ENCODE measurements at regions not wholly inside any gene's neighbourhood (a gene's known extent, or its start where the extent isn't known, plus 50 kb on each side); places are given as distances from the start of the nearest gene placed in this dataset.

- Histone ChIP-seq H3K27ac (ENCODE audit: low read depth, low read length) (no peak overlapping the region), H3K9me3 (ENCODE audit: insufficient read depth, low read depth, low read length) (no peaks in the 10 kb centered on the region), H3K4me1 (ENCODE audit: insufficient read depth, low read length) (no peaks in the 10 kb centered on the region), H3K27me3 (ENCODE audit: insufficient read depth, low read length) (no peaks in the 10 kb centered on the region), H3K9ac (ENCODE audit: low read length) (no peak overlapping the region), H3K36me3 (ENCODE audit: insufficient read depth, low read length) (no peaks in the 10 kb centered on the region), H4K20me1 (ENCODE audit: insufficient read depth, low read length) (no peaks in the 10 kb centered on the region), H2AFZ (ENCODE audit: low read depth, low read length) (no peak overlapping the region), H3K4me2 (ENCODE audit: low read length) (no peak overlapping the region), H3K4me3 (ENCODE audit: insufficient read depth, low read depth, low read length) (no peak overlapping the region), H3K79me2 (ENCODE audit: insufficient read depth, low read length) (no peaks in the 10 kb centered on the region)
- H3K36me3 Mint-ChIP-seq (ENCODE audit: low read depth, unreplicated experiment): no peaks in the 10 kb centered on the region
- no peaks in the 10 kb centered on the region for H3K9me3 Mint-ChIP-seq (ENCODE audit: unreplicated experiment)
- no peaks in the 10 kb centered on the region for H3K27me3 Mint-ChIP-seq (ENCODE audit: low read depth, unreplicated experiment)
- H3K27ac Mint-ChIP-seq (ENCODE audit: unreplicated experiment): no peak overlapping the region
- TF ChIP-seq EZH2 (IDR thresholded peaks at IDR 0.05; ENCODE audit: insufficient read depth, low read length) (no peak), CTCF (IDR thresholded peaks at IDR 0.05; ENCODE audit: insufficient read depth, low read depth, low read length) (no peak)
- FAIRE-seq (no peak), DNase-seq (ENCODE audit: low read depth) (peak; percentile 4)
- H3K4me3 Mint-ChIP-seq (ENCODE audit: unreplicated experiment): no peak overlapping the region
- no peaks in the 10 kb centered on the region for H3K4me1 Mint-ChIP-seq (ENCODE audit: low read depth, unreplicated experiment)
Observed at GRCh38 chr12:71071536-71072097, 86.2 kb downstream of the TSPAN8 start.

GRCh38 chr12:71070416-71071128 lies 87.2 kb downstream of the TSPAN8 start:
- Histone ChIP-seq H3K27ac (ENCODE audit: low read depth, low read length) (no peak overlapping the region), H3K27me3 (ENCODE audit: insufficient read depth, low read length) (no peaks in the 10 kb centered on the region), H3K4me3 (ENCODE audit: insufficient read depth, low read depth, low read length) (no peak overlapping the region), H3K4me2 (ENCODE audit: low read length) (no peak overlapping the region), H4K20me1 (ENCODE audit: insufficient read depth, low read length) (no peaks in the 10 kb centered on the region), H3K4me1 (ENCODE audit: insufficient read depth, low read length) (no peaks in the 10 kb centered on the region), H3K9me3 (ENCODE audit: insufficient read depth, low read depth, low read length) (no peaks in the 10 kb centered on the region), H2AFZ (ENCODE audit: low read depth, low read length) (no peak overlapping the region), H3K79me2 (ENCODE audit: insufficient read depth, low read length) (no peaks in the 10 kb centered on the region), H3K36me3 (ENCODE audit: insufficient read depth, low read length) (no peaks in the 10 kb centered on the region), H3K9ac (ENCODE audit: low read length) (no peak overlapping the region)
- Mint-ChIP-seq H3K4me1 (ENCODE audit: low read depth, unreplicated experiment) (no peaks in the 10 kb centered on the region), H3K36me3 (ENCODE audit: low read depth, unreplicated experiment) (no peaks in the 10 kb centered on the region), H3K9me3 (ENCODE audit: unreplicated experiment) (no peaks in the 10 kb centered on the region), H3K27ac (ENCODE audit: unreplicated experiment) (no peak overlapping the region), H3K4me3 (ENCODE audit: unreplicated experiment) (no peak overlapping the region), H3K27me3 (ENCODE audit: low read depth, unreplicated experiment) (no peaks in the 10 kb centered on the region)
- DNase-seq (ENCODE audit: low read depth) (peak; percentile 14), FAIRE-seq (no peak)
- TF ChIP-seq EZH2 (IDR thresholded peaks at IDR 0.05; ENCODE audit: insufficient read depth, low read length): no peak
- no peak for TF ChIP-seq CTCF (IDR thresholded peaks at IDR 0.05; ENCODE audit: insufficient read depth, low read depth, low read length)

- no peaks in the 10 kb centered on the region for H3K27me3 Mint-ChIP-seq (ENCODE audit: low read depth, unreplicated experiment)
- no peaks in the 10 kb centered on the region for H3K36me3 ChIP-seq (ENCODE audit: insufficient read depth, low read length)
- DNase-seq (ENCODE audit: low read depth): no peak
- no peak overlapping the region for H2AFZ ChIP-seq (ENCODE audit: low read depth, low read length)
- no peak overlapping the region for H3K27ac ChIP-seq (ENCODE audit: low read depth, low read length)
- FAIRE-seq: no peak
- H4K20me1 ChIP-seq (ENCODE audit: insufficient read depth, low read length): no peaks in the 10 kb centered on the region
- H3K4me3 Mint-ChIP-seq (ENCODE audit: unreplicated experiment): no peak overlapping the region
- TF ChIP-seq CTCF (IDR thresholded peaks at IDR 0.05; ENCODE audit: insufficient read depth, low read depth, low read length) (no peak), EZH2 (IDR thresholded peaks at IDR 0.05; ENCODE audit: insufficient read depth, low read length) (no peak)
- no peak overlapping the region for H3K9ac ChIP-seq (ENCODE audit: low read length)
- no peaks in the 10 kb centered on the region for H3K4me1 Mint-ChIP-seq (ENCODE audit: low read depth, unreplicated experiment)
- no peak overlapping the region for H3K4me3 ChIP-seq (ENCODE audit: insufficient read depth, low read depth, low read length)
- H3K36me3 Mint-ChIP-seq (ENCODE audit: low read depth, unreplicated experiment): no peaks in the 10 kb centered on the region
- no peaks in the 10 kb centered on the region for H3K4me1 ChIP-seq (ENCODE audit: insufficient read depth, low read length)
- H3K27ac Mint-ChIP-seq (ENCODE audit: unreplicated experiment): no peak overlapping the region
- H3K9me3 ChIP-seq (ENCODE audit: insufficient read depth, low read depth, low read length): no peaks in the 10 kb centered on the region
- H3K9me3 Mint-ChIP-seq (ENCODE audit: unreplicated experiment): no peaks in the 10 kb centered on the region
- H3K27me3 ChIP-seq (ENCODE audit: insufficient read depth, low read length): no peaks in the 10 kb centered on the region
- H3K79me2 ChIP-seq (ENCODE audit: insufficient read depth, low read length): no peaks in the 10 kb centered on the region
- H3K4me2 ChIP-seq (ENCODE audit: low read length): no peak overlapping the region
Observed at GRCh38 chr12:71069311-71069710, 88.5 kb downstream of the TSPAN8 start.
